Natural killer cell (primary cell): ENCODE measurements at regions not wholly inside any gene's neighbourhood (a gene's known extent, or its start where the extent isn't known, plus 50 kb on each side); places are given as distances from the start of the nearest gene placed in this dataset.

Experiments
- ATAC-seq, 3 donors: fragments of 150-1000 bp in 2 of 3; fragments of 200-7000 bp in 1 of 3; cut with Tn5 transposase; 1 replicate in 1 of 3; 2 replicates in 2 of 3; pipeline ENCODE4 v1.10.0; 2021; ENCODE audit warnings: mild to moderate bottlenecking in 2 of 3, moderate library complexity in 2 of 3
- DNase-seq, 2 donors: peaks; one replicate each; pipeline versions ENCODE4 v3.0.0 to v3.0.0-alpha.2; 2013 to 2021; ENCODE audit warnings: mixed read lengths in 1 of 2
- H3K27ac ChIP-seq: one replicate; pipeline ENCODE4 v1.5.1; 2013; ENCODE audit warnings: mild to moderate bottlenecking, low read length
- H3K27me3 ChIP-seq: one replicate; pipeline ENCODE4 v1.6.1; 2013; ENCODE audit warnings: low read length; ENCODE audit not compliant: control insufficient read depth, insufficient read depth
- H3K36me3 ChIP-seq: one replicate; pipeline ENCODE4 v1.6.1; 2013; ENCODE audit warnings: low read length; ENCODE audit not compliant: control insufficient read depth, insufficient read depth
- H3K4me1 ChIP-seq: one replicate; pipeline ENCODE4 v1.6.1; 2013; ENCODE audit warnings: low read length; ENCODE audit not compliant: control insufficient read depth, insufficient read depth
- H3K4me3 ChIP-seq: one replicate; pipeline ENCODE4 v1.5.1; 2013; ENCODE audit warnings: low read length
- H3K9me3 ChIP-seq: one replicate; pipeline ENCODE4 v1.6.1; 2013; ENCODE audit warnings: low read length; ENCODE audit not compliant: control insufficient read depth, insufficient read depth
- H3K27ac Mint-ChIP-seq, 2 donors: one replicate each; pipeline ENCODE4 v1.8.0; 2022; ENCODE audit warnings: mild to moderate bottlenecking in 2 of 2, mixed read lengths in 2 of 2, moderate library complexity in 1 of 2
- H3K27me3 Mint-ChIP-seq, 2 donors: one replicate each; pipeline ENCODE4 v1.8.0; 2022; ENCODE audit warnings: low read depth in 2 of 2, mixed read lengths in 2 of 2
- H3K36me3 Mint-ChIP-seq: one replicate; pipeline ENCODE4 v1.8.0; 2022; ENCODE audit warnings: mixed read lengths
- H3K4me1 Mint-ChIP-seq, 2 donors: one replicate each; pipeline ENCODE4 v1.8.0; 2022; ENCODE audit warnings: mixed read lengths in 2 of 2
- H3K4me3 Mint-ChIP-seq: one replicate; pipeline ENCODE4 v1.8.0; 2022; ENCODE audit warnings: mild to moderate bottlenecking, moderate library complexity, mixed read lengths
- H3K9me3 Mint-ChIP-seq, 2 donors: one replicate each; pipeline ENCODE4 v1.8.0; 2022; ENCODE audit warnings: mixed read lengths in 2 of 2
- CTCF ChIP-seq: fragments of 200-600 bp; IDR thresholded peaks from one replicate; pipeline ENCODE4 v1.8.0; 2022; ENCODE audit warnings: antibody characterized with exemption
- WGBS: methylation state at CpG from one replicate; pipeline ENCODE4 v1.1.7; 2013; ENCODE audit warnings: missing lambda C conversion rate; ENCODE audit not compliant: insufficient coverage; 5-methylcytosine and 5-hydroxymethylcytosine counted together
- intact Hi-C: fragments of 100-400 bp; cut with micrococcal nuclease; formaldehyde crosslinking; loops from one replicate; pipeline ENCODE4 v1.14.2; 2022

GRCh38 chr3:83065851-83066460, 1304.5 kb upstream of the GBE1 start:
- no peaks in the 10 kb centered on the region for H3K4me1 ChIP-seq
- no peak for ATAC-seq
- WGBS = 33% methylated on average over 1 of the region's 2 CpGs
- peaks cover 11 to 28% of the 10 kb centered on the region in 2 donors for H3K9me3 Mint-ChIP-seq
- H3K27me3 ChIP-seq = no peaks in the 10 kb centered on the region
- no peak overlapping the region for H3K4me3 Mint-ChIP-seq
- TF ChIP-seq CTCF = no peak
- no peaks in the 10 kb centered on the region for H3K4me1 Mint-ChIP-seq
- intact Hi-C loops = no loop called here
- H3K36me3 ChIP-seq = no peaks in the 10 kb centered on the region
- no peak for DNase-seq
- H3K27me3 Mint-ChIP-seq = no peaks in the 10 kb centered on the region
- no peak overlapping the region for H3K27ac ChIP-seq
- peaks cover 16% of the 10 kb centered on the region for H3K9me3 ChIP-seq
- H3K27ac Mint-ChIP-seq = no peak overlapping the region
- H3K36me3 Mint-ChIP-seq = peaks cover 20% of the 10 kb centered on the region
- no peak overlapping the region for H3K4me3 ChIP-seq

GRCh38 chr3:83063446-83063845, 1302.0 kb upstream of the GBE1 start:
- peaks cover 16% of the 10 kb centered on the region for H3K9me3 ChIP-seq
- H3K27ac Mint-ChIP-seq = no peak overlapping the region
- no peak for TF ChIP-seq CTCF
- no peaks in the 10 kb centered on the region for H3K27me3 ChIP-seq
- ATAC-seq (no peak), DNase-seq (no peak)
- no peak overlapping the region for H3K4me3 Mint-ChIP-seq
- peaks cover 29% of the 10 kb centered on the region for H3K36me3 Mint-ChIP-seq
- no peaks in the 10 kb centered on the region for H3K4me1 Mint-ChIP-seq
- H3K4me3 ChIP-seq = no peak overlapping the region
- H3K27me3 Mint-ChIP-seq = no peaks in the 10 kb centered on the region
- H3K27ac ChIP-seq = no peak overlapping the region
- no peaks in the 10 kb centered on the region for H3K4me1 ChIP-seq
- peaks cover 16 to 32% of the 10 kb centered on the region in 2 donors for H3K9me3 Mint-ChIP-seq
- no peaks in the 10 kb centered on the region for H3K36me3 ChIP-seq
- WGBS = 90% methylated on average over 2 of the region's 2 CpGs
- intact Hi-C loops = no loop called here

- no peaks in the 10 kb centered on the region for H3K27me3 ChIP-seq
- intact Hi-C loops = no loop called here
- Mint-ChIP-seq H3K36me3 (no peaks in the 10 kb centered on the region), H3K4me1 (no peaks in the 10 kb centered on the region), H3K9me3 (peaks cover 9 to 10% of the 10 kb centered on the region in 2 donors), H3K27me3 (no peaks in the 10 kb centered on the region), H3K27ac (no peak overlapping the region), H3K4me3 (no peak overlapping the region)
- ATAC-seq (no peak), DNase-seq (no peak)
- H3K36me3 ChIP-seq = no peaks in the 10 kb centered on the region
- no peak overlapping the region for H3K4me3 ChIP-seq
- no peaks in the 10 kb centered on the region for H3K4me1 ChIP-seq
- WGBS = 44% methylated on average over 1 of the region's 2 CpGs
- no peak for TF ChIP-seq CTCF
- H3K27ac ChIP-seq = no peak overlapping the region
- H3K9me3 ChIP-seq = no peaks in the 10 kb centered on the region
Measured at GRCh38 chr3:83048556-83048955, 1287.1 kb upstream of the GBE1 start.

GRCh38 chr3:83039422-83039821, 1278.0 kb upstream of the GBE1 start:
- H3K9me3 Mint-ChIP-seq = peaks cover 10 to 22% of the 10 kb centered on the region in 2 donors
- DNase-seq = no peak
- intact Hi-C loops = no loop called here
- Histone ChIP-seq H3K9me3 (no peaks in the 10 kb centered on the region), H3K27me3 (no peaks in the 10 kb centered on the region), H3K4me3 (no peak overlapping the region), H3K4me1 (no peaks in the 10 kb centered on the region), H3K27ac (no peak overlapping the region), H3K36me3 (no peaks in the 10 kb centered on the region)
- no peaks in the 10 kb centered on the region for H3K36me3 Mint-ChIP-seq
- WGBS = 82% methylated on average over 1 of the region's 1 CpG
- no peaks in the 10 kb centered on the region for H3K4me1 Mint-ChIP-seq
- H3K27ac Mint-ChIP-seq = no peak overlapping the region
- no peak overlapping the region for H3K4me3 Mint-ChIP-seq
- no peak for TF ChIP-seq CTCF
- no peaks in the 10 kb centered on the region for H3K27me3 Mint-ChIP-seq
- no peak for ATAC-seq
